ENCODE measurements at regions not wholly inside any gene's neighbourhood (a gene's known extent, or its start where the extent isn't known, plus 50 kb on each side); places are given as distances from the start of the nearest gene placed in this dataset.

- DNase-seq (ENCODE audit: low read depth): no peak
Observed at GRCh38 chr1:82562448-82562847, 761.7 kb downstream of the ADGRL2 start.

GRCh38 chr1:82560566-82560965 lies 759.8 kb downstream of the ADGRL2 start:
- no peak for DNase-seq (ENCODE audit: low read depth)
- H3K4me3 ChIP-seq (ENCODE audit: low read length): no peak overlapping the region
- TF ChIP-seq CTCF (conservative IDR thresholded peaks at IDR 0.05; ENCODE audit: low read length): no peak

More at GRCh38 chr1:82562448-82562847, 761.7 kb downstream of the ADGRL2 start:
- H3K4me3 ChIP-seq (ENCODE audit: low read length): no peak overlapping the region
- no peak for TF ChIP-seq CTCF (conservative IDR thresholded peaks at IDR 0.05; ENCODE audit: low read length)

- no peak overlapping the region for H3K4me3 ChIP-seq (ENCODE audit: low read length)
- DNase-seq (ENCODE audit: low read depth): no peak
- TF ChIP-seq CTCF (conservative IDR thresholded peaks at IDR 0.05; ENCODE audit: low read length): no peak
Observed at GRCh38 chr1:82555501-82555900, 754.8 kb downstream of the ADGRL2 start.

GRCh38 chr1:82549841-82550240 lies 749.1 kb downstream of the ADGRL2 start:
- TF ChIP-seq CTCF (conservative IDR thresholded peaks at IDR 0.05; ENCODE audit: low read length): no peak
- no peak overlapping the region for H3K4me3 ChIP-seq (ENCODE audit: low read length)
- DNase-seq (ENCODE audit: low read depth): no peak

- TF ChIP-seq CTCF (conservative IDR thresholded peaks at IDR 0.05; ENCODE audit: low read length): no peak
- no peak overlapping the region for H3K4me3 ChIP-seq (ENCODE audit: low read length)
- DNase-seq (ENCODE audit: low read depth): no peak
Observed at GRCh38 chr1:82542766-82543165, 742.0 kb downstream of the ADGRL2 start.

GRCh38 chr1:82542141-82542540 lies 741.4 kb downstream of the ADGRL2 start:
- H3K4me3 ChIP-seq (ENCODE audit: low read length): no peak overlapping the region
- DNase-seq (ENCODE audit: low read depth): no peak

GRCh38 chr1:82540006-82540405 lies 739.3 kb downstream of the ADGRL2 start:
- DNase-seq (ENCODE audit: low read depth): no peak
- H3K4me3 ChIP-seq (ENCODE audit: low read length): no peak overlapping the region

More at GRCh38 chr1:82542141-82542540, 741.4 kb downstream of the ADGRL2 start:
- no peak for TF ChIP-seq CTCF (conservative IDR thresholded peaks at IDR 0.05; ENCODE audit: low read length)

More at GRCh38 chr1:82540006-82540405, 739.3 kb downstream of the ADGRL2 start:
- TF ChIP-seq CTCF (conservative IDR thresholded peaks at IDR 0.05; ENCODE audit: low read length): no peak
